NOMO-1 (cell line): ENCODE measurements at regions not wholly inside any gene's neighbourhood (a gene's known extent, or its start where the extent isn't known, plus 50 kb on each side); places are given as distances from the start of the nearest gene placed in this dataset.
"Not testable (repeated sequence)": the region's sequence is repeated elsewhere in the genome, so short reads cannot be mapped to it uniquely, and the experiment has no call there.

Experiments
- DNase-seq, 2 experiments: peaks; one replicate each; lab custom pipeline; 2025; ENCODE audit not compliant: unreplicated experiment in 2 of 2; lab: John Stamatoyannopoulos, UW

- peak; percentile 7 to 43 for DNase-seq
These were observed 636.6 kb upstream of the MAN1A1 start for GRCh38 chr6:119985952-119986736.

GRCh38 chr6:119980802-119981201 lies 631.2 kb upstream of the MAN1A1 start:
- DNase-seq, result no peak

GRCh38 chr6:119979862-119980261 lies 630.3 kb upstream of the MAN1A1 start:
- DNase-seq, result no peak

- no peak for DNase-seq
These were observed 628.8 kb upstream of the MAN1A1 start for GRCh38 chr6:119978274-119978889.

GRCh38 chr6:119974430-119975159 lies 625.0 kb upstream of the MAN1A1 start:
- DNase-seq, result no peak

GRCh38 chr6:119966484-119966883 lies 616.9 kb upstream of the MAN1A1 start:
- DNase-seq, result peak in 1 of 2 experiments; percentile 10

- no peak for DNase-seq
These were observed 616.3 kb upstream of the MAN1A1 start for GRCh38 chr6:119965900-119966299.

- no peak for DNase-seq
These were observed 615.4 kb upstream of the MAN1A1 start for GRCh38 chr6:119965008-119965407.

GRCh38 chr6:119962505-119962904 lies 612.9 kb upstream of the MAN1A1 start:
- no peak for DNase-seq

- no peak for DNase-seq
These were observed 611.9 kb upstream of the MAN1A1 start for GRCh38 chr6:119961450-119961849.

GRCh38 chr6:119960456-119960855 lies 610.9 kb upstream of the MAN1A1 start:
- no peak for DNase-seq

GRCh38 chr6:119960036-119960435 lies 610.5 kb upstream of the MAN1A1 start:
- no peak for DNase-seq

GRCh38 chr6:119957195-119957594 lies 607.6 kb upstream of the MAN1A1 start:
- no peak for DNase-seq

GRCh38 chr6:119952696-119953095 lies 603.1 kb upstream of the MAN1A1 start:
- no peak for DNase-seq

GRCh38 chr6:119950681-119951080 lies 601.1 kb upstream of the MAN1A1 start:
- no peak for DNase-seq

- DNase-seq, result no peak
These were observed 592.7 kb upstream of the MAN1A1 start for GRCh38 chr6:119942078-119942752.

- peak; percentile 1 to 59 for DNase-seq
These were observed 589.2 kb upstream of the MAN1A1 start for GRCh38 chr6:119938752-119939151.

- peak; percentile 17 to 71 for DNase-seq
These were observed 585.3 kb upstream of the MAN1A1 start for GRCh38 chr6:119934816-119935215.

GRCh38 chr6:119929121-119929520 lies 579.6 kb upstream of the MAN1A1 start:
- DNase-seq, result no peak

- not testable (repeated sequence) for DNase-seq
These were observed 575.3 kb upstream of the MAN1A1 start for GRCh38 chr6:119924888-119925287.

GRCh38 chr6:119922814-119923213 lies 573.3 kb upstream of the MAN1A1 start:
- no peak for DNase-seq
